ENCODE measurements at regions not wholly inside any gene's neighbourhood (a gene's known extent, or its start where the extent isn't known, plus 50 kb on each side); places are given as distances from the start of the nearest gene placed in this dataset.
"Not testable (repeated sequence)": the region's sequence is repeated elsewhere in the genome, so short reads cannot be mapped to it uniquely, and the experiment has no call there.

DNA sequence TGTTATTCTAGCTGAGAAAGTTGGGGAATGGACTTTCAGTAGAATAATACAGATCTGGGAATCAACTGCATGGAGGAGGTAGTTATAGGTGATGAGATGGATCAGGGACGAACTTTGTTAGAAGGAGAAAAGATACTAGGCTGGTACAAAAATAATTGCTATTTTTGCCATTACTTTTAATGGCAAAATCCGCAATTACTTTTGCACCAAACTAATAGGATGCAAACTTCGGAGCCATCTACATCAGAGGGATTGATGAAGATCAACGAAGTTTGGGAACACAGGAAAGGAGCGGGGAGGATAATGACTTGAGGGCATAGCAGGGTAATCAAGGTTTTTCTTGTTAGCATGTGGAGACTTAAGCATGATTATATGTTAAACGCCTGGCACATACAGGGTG, 111.9 kb downstream of the DEFB131A start:
- H3K4me1 ChIP-seq; intact Hi-C loops (cut with DNase I; ENCODE audit: low total_unique reads); H3K4me3 ChIP-seq; H3K27ac ChIP-seq; H3K27me3 ChIP-seq; H3K9me3 ChIP-seq; H3K36me3 ChIP-seq; DNase-seq (ENCODE audit: low spot score in 2 of 2): not testable (repeated sequence)

DNA sequence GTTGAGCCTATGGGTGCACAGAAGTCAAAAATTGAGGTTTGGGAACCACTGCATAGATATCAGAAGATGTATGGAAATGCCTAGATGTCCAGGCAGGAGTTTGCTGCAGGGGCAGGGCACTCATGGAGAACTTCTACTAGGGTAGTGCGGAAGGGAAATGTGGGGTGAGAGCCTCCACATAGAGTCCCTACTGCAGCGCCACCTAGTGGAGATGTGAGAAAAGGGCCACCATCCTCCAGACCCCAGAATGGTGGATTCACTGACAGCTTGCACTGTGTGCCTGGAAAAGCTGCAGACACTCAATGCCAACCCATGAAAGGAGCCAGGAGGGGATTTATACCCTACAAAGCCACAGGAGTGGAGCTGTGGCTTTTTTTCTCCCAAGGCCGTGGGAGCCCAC, 133.7 kb downstream of the DEFB131A start:
- DNase-seq (ENCODE audit: low spot score in 2 of 2); H3K27me3 ChIP-seq; intact Hi-C loops (cut with DNase I; ENCODE audit: low total_unique reads); H3K36me3 ChIP-seq; H3K27ac ChIP-seq; H3K4me3 ChIP-seq; H3K4me1 ChIP-seq: not testable (repeated sequence)
- peaks cover 10 to 21% of the 10 kb centered on the region in 2 donors for H3K9me3 ChIP-seq

- H3K36me3 ChIP-seq; H3K27ac ChIP-seq; intact Hi-C loops (cut with DNase I; ENCODE audit: low total_unique reads); H3K9me3 ChIP-seq; H3K4me3 ChIP-seq; H3K4me1 ChIP-seq; DNase-seq (ENCODE audit: low spot score in 2 of 2); H3K27me3 ChIP-seq: not testable (repeated sequence)
Observed at GRCh38 chr4:9582880-9583279, 138.7 kb downstream of the DEFB131A start.

- Histone ChIP-seq H3K36me3 (no peaks in the 10 kb centered on the region), H3K4me1 (no peaks in the 10 kb centered on the region), H3K27ac (no peak overlapping the region), H3K27me3 (no peaks in the 10 kb centered on the region), H3K4me3 (no peak overlapping the region), H3K9me3 (no peaks in the 10 kb centered on the region)
- intact Hi-C loops (cut with DNase I; ENCODE audit: low total_unique reads), result no loop called here
- DNase-seq (ENCODE audit: low spot score in 2 of 2), result no peak
- TF ChIP-seq POLR2AphosphoS5 (IDR thresholded peaks at IDR 0.05) (no peak), POLR2A (IDR thresholded peaks at IDR 0.05) (no peak), CTCF (IDR thresholded peaks at IDR 0.05) (no peak)
Observed at GRCh38 chr4:9592010-9592409, 147.8 kb downstream of the DEFB131A start.

- Histone ChIP-seq H3K27me3 (no peaks in the 10 kb centered on the region), H3K27ac (no peak overlapping the region), H3K9me3 (no peaks in the 10 kb centered on the region), H3K36me3 (no peaks in the 10 kb centered on the region), H3K4me1 (no peaks in the 10 kb centered on the region), H3K4me3 (no peak overlapping the region)
- no peak for DNase-seq (ENCODE audit: low spot score in 2 of 2)
- intact Hi-C loops (cut with DNase I; ENCODE audit: low total_unique reads), result no loop called here
- TF ChIP-seq POLR2AphosphoS5 (IDR thresholded peaks at IDR 0.05) (no peak), POLR2A (IDR thresholded peaks at IDR 0.05) (no peak), CTCF (IDR thresholded peaks at IDR 0.05) (no peak)
Observed at GRCh38 chr4:9594948-9595347, 150.7 kb downstream of the DEFB131A start.

DNA sequence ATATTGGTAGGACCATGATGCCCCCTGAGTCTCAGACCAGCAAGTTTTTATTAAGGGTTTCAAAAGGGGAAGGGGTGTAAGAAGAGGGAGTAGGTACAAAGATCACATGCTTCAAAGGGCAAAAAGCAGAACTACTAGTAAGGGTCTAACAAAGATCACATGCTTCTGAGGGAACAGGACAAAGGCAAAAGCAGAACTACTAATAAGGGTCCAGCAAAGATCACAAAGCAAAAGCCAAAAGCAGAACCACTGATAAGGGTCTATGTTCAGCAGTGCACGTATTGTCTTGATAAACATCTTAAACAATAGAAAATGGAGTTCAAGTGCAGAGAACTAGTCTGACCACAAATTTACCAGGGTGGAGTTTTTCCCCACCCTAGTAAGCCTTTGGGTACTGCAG, 151.3 kb downstream of the DEFB131A start:
- H3K9me3 ChIP-seq; H3K27ac ChIP-seq; H3K27me3 ChIP-seq; H3K4me3 ChIP-seq; H3K36me3 ChIP-seq; intact Hi-C loops (cut with DNase I; ENCODE audit: low total_unique reads); DNase-seq (ENCODE audit: low spot score in 2 of 2); H3K4me1 ChIP-seq: not testable (repeated sequence)

- Histone ChIP-seq H3K9me3 (no peaks in the 10 kb centered on the region), H3K4me3 (no peak overlapping the region), H3K36me3 (no peaks in the 10 kb centered on the region), H3K27me3 (no peaks in the 10 kb centered on the region), H3K27ac (no peak overlapping the region), H3K4me1 (no peaks in the 10 kb centered on the region)
- intact Hi-C loops (cut with DNase I; ENCODE audit: low total_unique reads), result no loop called here
- TF ChIP-seq POLR2A (IDR thresholded peaks at IDR 0.05) (no peak), CTCF (IDR thresholded peaks at IDR 0.05) (no peak), POLR2AphosphoS5 (IDR thresholded peaks at IDR 0.05) (no peak)
- no peak for DNase-seq (ENCODE audit: low spot score in 2 of 2)
Observed at GRCh38 chr4:9599266-9599665, 155.1 kb downstream of the DEFB131A start.

All from breast epithelium (tissue), 4 donors.